ENCODE measurements at regions not wholly inside any gene's neighbourhood (a gene's known extent, or its start where the extent isn't known, plus 50 kb on each side); places are given as distances from the start of the nearest gene placed in this dataset.

DNA sequence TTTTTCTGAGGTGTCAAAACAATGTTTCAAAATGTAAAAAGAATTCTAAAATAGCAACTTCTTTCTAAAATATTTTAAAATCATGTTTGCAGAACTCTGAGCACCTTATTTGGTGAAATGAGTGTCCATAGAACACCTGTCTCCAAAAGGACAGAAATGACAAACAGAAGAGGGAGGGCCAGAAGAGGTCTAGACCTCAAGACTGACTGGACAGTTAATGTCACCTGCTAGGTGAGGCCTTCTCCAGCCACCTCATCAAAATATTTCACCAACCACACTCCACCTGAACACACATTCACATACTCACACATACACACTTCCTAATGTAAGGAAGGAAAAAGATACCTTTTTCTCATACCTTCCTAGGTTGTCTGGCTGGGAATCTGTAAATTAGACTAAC lies 147.8 kb upstream of the PLEKHA5 start:
- Histone ChIP-seq H3K9me3 (ENCODE audit: control insufficient read depth, insufficient read depth, low read length) (0 out of 2 replicates have a peak, but pooled peaks cover 1% of the 10 kb centered on the region), H2AK9ac (replicated peaks; ENCODE audit: low read depth, low read length, poor library complexity) (no peak overlapping the region), H4K91ac (ENCODE audit: insufficient read depth, low read depth, low read length) (no peak overlapping the region), H3K9ac (ENCODE audit: low read depth, low read length) (no peak overlapping the region), H3K23ac (ENCODE audit: low read depth, low read length) (no peak overlapping the region), H4K20me1 (ENCODE audit: insufficient read depth, low read length) (no peaks in the 10 kb centered on the region), H4K5ac (ENCODE audit: low read depth, low read length) (no peak overlapping the region), H2BK5ac (ENCODE audit: low read depth, low read length, poor library complexity, severe bottlenecking) (no peak overlapping the region), H3K4me3 (ENCODE audit: insufficient read depth, low read depth, low read length) (no peak overlapping the region), H3K56ac (ENCODE audit: extremely low read depth, insufficient read depth, low read length) (no peak overlapping the region), H3K4me2 (ENCODE audit: low read depth, low read length) (no peak overlapping the region), H3K79me1 (ENCODE audit: low read depth in 1 of 2, low read length in 2 of 2) (no peaks in the 10 kb centered on the region), H3K9me1 (ENCODE audit: insufficient read depth, low read length) (no peaks in the 10 kb centered on the region), H2AFZ (replicated peaks; ENCODE audit: low read length, poor library complexity) (no peak overlapping the region), H2AK5ac (ENCODE audit: low read depth, low read length) (no peak overlapping the region), H3K18ac (ENCODE audit: low read depth, low read length) (no peak overlapping the region), H3K27ac (ENCODE audit: insufficient read depth, low read length) (no peak overlapping the region), H3K36me3 (ENCODE audit: control insufficient read depth, insufficient read depth, low read length) (no peaks in the 10 kb centered on the region), H2BK15ac (ENCODE audit: low read depth, low read length) (no peak overlapping the region), H3K27me3 (ENCODE audit: control insufficient read depth, insufficient read depth, low read length) (no peaks in the 10 kb centered on the region), H3K4ac (ENCODE audit: low read depth, low read length) (no peak overlapping the region), H3K4me1 (ENCODE audit: control insufficient read depth, insufficient read depth, low read length) (no peaks in the 10 kb centered on the region), H4K8ac (ENCODE audit: low read depth in 2 of 2, low read length in 2 of 2) (no peak overlapping the region), H3K14ac (replicated peaks; ENCODE audit: low read depth, low read length) (no peak overlapping the region), H2BK120ac (ENCODE audit: low read depth, low read length) (no peak overlapping the region), H2BK20ac (ENCODE audit: low read depth, low read length) (no peak overlapping the region)
- no peak for ATAC-seq (ENCODE audit: low read depth)
- BruUV-seq (replicated peaks) = no TSS peak
- DNase-seq = no peak
- TF ChIP-seq MAFK (IDR thresholded peaks at IDR 0.05; ENCODE audit: low read depth, low read length) = no peak
- TF ChIP-seq NFE2L2 (IDR thresholded peaks at IDR 0.05; ENCODE audit: low read depth, low read length) = no peak
- TF ChIP-seq RFX5 (IDR thresholded peaks at IDR 0.05; ENCODE audit: low read depth, low read length) = no peak
- TF ChIP-seq RCOR1 (IDR thresholded peaks at IDR 0.05; ENCODE audit: insufficient replicate concordance, low read length) = no peak
- no peak for TF ChIP-seq SMC3 (IDR thresholded peaks at IDR 0.05; ENCODE audit: low read depth, low read length)
- TF ChIP-seq POLR2A (IDR thresholded peaks at IDR 0.05; ENCODE audit: low read depth, low read length) = no peak
- no peak for TF ChIP-seq MXI1 (IDR thresholded peaks at IDR 0.05; ENCODE audit: borderline replicate concordance, low read depth, low read length)
- TF ChIP-seq BHLHE40 (IDR thresholded peaks at IDR 0.05; ENCODE audit: low read depth, low read length) = no peak
- TF ChIP-seq, protein P1, sequence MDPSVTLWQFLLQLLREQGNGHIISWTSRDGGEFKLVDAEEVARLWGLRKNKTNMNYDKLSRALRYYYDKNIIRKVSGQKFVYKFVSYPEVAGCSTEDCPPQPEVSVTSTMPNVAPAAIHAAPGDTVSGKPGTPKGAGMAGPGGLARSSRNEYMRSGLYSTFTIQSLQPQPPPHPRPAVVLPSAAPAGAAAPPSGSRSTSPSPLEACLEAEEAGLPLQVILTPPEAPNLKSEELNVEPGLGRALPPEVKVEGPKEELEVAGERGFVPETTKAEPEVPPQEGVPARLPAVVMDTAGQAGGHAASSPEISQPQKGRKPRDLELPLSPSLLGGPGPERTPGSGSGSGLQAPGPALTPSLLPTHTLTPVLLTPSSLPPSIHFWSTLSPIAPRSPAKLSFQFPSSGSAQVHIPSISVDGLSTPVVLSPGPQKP (IDR thresholded peaks at IDR 0.05; ENCODE audit: borderline replicate concordance, low read depth, low read length) = no peak
- no peak for TF ChIP-seq CEBPB (IDR thresholded peaks at IDR 0.05; ENCODE audit: low read depth, low read length)
- TF ChIP-seq, protein P2, sequence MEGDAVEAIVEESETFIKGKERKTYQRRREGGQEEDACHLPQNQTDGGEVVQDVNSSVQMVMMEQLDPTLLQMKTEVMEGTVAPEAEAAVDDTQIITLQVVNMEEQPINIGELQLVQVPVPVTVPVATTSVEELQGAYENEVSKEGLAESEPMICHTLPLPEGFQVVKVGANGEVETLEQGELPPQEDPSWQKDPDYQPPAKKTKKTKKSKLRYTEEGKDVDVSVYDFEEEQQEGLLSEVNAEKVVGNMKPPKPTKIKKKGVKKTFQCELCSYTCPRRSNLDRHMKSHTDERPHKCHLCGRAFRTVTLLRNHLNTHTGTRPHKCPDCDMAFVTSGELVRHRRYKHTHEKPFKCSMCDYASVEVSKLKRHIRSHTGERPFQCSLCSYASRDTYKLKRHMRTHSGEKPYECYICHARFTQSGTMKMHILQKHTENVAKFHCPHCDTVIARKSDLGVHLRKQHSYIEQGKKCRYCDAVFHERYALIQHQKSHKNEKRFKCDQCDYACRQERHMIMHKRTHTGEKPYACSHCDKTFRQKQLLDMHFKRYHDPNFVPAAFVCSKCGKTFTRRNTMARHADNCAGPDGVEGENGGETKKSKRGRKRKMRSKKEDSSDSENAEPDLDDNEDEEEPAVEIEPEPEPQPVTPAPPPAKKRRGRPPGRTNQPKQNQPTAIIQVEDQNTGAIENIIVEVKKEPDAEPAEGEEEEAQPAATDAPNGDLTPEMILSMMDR (conservative IDR thresholded peaks at IDR 0.05; ENCODE audit: low read depth, low read length) = no peak
- CTCF ChIA-PET = no interaction called here
- POLR2A ChIA-PET (ENCODE audit: unreplicated experiment) = no interaction called here
- intact Hi-C loops (cut with micrococcal nuclease) (no loop called here), in situ Hi-C loops (cut with MboI; ENCODE audit: low sequenced_read_pairs) (no loop called here), dilution Hi-C loops (cut with HindIII; ENCODE audit: low sequenced_read_pairs, unreplicated experiment) (no loop called here)

Data from IMR-90 (cell line).